ENCODE measurements at regions not wholly inside any gene's neighbourhood (a gene's known extent, or its start where the extent isn't known, plus 50 kb on each side); places are given as distances from the start of the nearest gene placed in this dataset.

DNA sequence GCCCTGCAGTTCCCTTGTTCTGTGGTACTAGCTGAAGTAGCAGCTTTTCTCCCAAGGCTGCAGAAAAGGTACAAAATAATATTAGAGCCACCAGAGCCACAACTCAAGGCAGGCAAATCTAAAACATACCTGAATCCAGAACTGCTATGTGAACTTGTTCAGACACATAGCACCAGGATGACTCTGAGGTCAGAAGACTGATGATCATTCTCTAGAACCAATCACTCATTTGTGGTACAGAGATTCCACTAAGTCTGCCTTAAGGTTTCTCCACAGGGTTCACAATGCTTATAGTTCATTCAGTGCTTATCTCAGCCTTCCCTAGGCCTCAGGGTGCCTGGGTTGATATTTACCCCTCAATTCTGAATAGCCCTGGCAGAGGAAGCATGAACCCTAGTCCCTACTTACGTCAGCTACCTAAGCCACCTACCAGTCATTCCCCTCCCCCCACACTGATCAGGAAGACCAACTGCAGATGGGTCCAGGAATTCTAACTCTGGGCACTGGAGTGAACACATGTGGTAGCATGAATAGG is 140.9 kb upstream of the MOCS1 start:
- intact Hi-C loops (cut with DNase I; ENCODE audit: low total_unique reads), result no loop called here
- 61 to 100% (median 89%) methylated on average over 1 of the region's 1 CpG for WGBS, 5 donors
- TF ChIP-seq, protein P1, sequence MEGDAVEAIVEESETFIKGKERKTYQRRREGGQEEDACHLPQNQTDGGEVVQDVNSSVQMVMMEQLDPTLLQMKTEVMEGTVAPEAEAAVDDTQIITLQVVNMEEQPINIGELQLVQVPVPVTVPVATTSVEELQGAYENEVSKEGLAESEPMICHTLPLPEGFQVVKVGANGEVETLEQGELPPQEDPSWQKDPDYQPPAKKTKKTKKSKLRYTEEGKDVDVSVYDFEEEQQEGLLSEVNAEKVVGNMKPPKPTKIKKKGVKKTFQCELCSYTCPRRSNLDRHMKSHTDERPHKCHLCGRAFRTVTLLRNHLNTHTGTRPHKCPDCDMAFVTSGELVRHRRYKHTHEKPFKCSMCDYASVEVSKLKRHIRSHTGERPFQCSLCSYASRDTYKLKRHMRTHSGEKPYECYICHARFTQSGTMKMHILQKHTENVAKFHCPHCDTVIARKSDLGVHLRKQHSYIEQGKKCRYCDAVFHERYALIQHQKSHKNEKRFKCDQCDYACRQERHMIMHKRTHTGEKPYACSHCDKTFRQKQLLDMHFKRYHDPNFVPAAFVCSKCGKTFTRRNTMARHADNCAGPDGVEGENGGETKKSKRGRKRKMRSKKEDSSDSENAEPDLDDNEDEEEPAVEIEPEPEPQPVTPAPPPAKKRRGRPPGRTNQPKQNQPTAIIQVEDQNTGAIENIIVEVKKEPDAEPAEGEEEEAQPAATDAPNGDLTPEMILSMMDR (IDR thresholded peaks at IDR 0.05 in 8 of 11, conservative IDR thresholded peaks at IDR 0.05 in 3 of 11), result no peak
- TF ChIP-seq POLR2A (IDR thresholded peaks at IDR 0.05) (no peak), POLR2AphosphoS5 (IDR thresholded peaks at IDR 0.05) (no peak)
- Histone ChIP-seq H3K9me3 (no peaks in the 10 kb centered on the region), H3K4me3 (no peak overlapping the region), H3K27me3 (replicated peaks in 1 of 7) (peaks cover 0 to 18% (median 0%) of the 10 kb centered on the region in 7 donors), H3K36me3 (no peaks in the 10 kb centered on the region), H3K27ac (no peak overlapping the region), H3K4me1 (no peaks in the 10 kb centered on the region)
- DNase-seq, result no peak

DNA sequence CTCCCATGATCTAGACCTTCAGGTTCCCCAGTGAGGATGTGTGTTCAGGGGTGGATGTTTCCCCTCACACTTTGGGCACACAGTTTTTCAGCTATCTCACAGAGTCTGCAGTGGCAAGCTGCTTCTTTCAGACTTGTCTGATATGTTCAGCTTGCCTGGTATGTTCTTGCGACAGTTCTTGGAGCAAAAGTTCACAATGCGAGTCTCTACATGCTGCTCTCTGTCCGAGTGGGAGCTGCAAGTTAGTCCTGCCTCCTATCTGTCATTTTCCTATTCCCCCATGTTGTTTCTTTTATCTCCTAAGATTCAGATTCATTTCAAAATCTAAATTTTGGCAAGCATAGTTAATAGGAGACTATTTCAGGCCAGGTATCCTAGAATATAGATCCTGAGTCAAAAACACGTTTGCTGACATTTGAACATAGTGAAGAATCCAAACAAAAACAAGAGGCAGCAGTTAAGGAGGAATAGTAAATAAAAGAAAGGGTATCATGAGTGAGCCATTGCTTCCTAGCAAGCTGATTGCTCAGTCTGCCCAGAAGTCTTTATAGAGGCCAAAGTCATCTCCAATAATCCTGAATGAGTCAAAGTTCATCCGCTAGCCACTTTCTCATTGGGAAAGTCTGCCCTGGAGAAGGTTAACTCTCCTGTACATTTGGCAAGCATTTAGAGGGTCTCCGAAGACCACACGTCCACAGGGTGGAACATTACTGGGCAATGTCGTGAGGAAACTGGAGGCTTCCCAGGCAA is 140.2 kb upstream of the MOCS1 start:
- H3K4me1 ChIP-seq, result no peaks in the 10 kb centered on the region
- 79 to 91% (median 85%) methylated on average over 8 of the region's 8 CpGs for WGBS, 5 donors
- peaks cover 0 to 18% (median 0%) of the 10 kb centered on the region in 7 donors for H3K27me3 ChIP-seq (replicated peaks in 1 of 7)
- H3K9me3 ChIP-seq, result no peaks in the 10 kb centered on the region
- DNase-seq, result no peak
- H3K27ac ChIP-seq, result no peak overlapping the region
- intact Hi-C loops (cut with DNase I; ENCODE audit: low total_unique reads), result no loop called here
- TF ChIP-seq, protein P1 (IDR thresholded peaks at IDR 0.05 in 8 of 11, conservative IDR thresholded peaks at IDR 0.05 in 3 of 11), result no peak
- TF ChIP-seq POLR2A (IDR thresholded peaks at IDR 0.05), result no peak
- TF ChIP-seq POLR2AphosphoS5 (IDR thresholded peaks at IDR 0.05), result no peak
- no peak overlapping the region for H3K4me3 ChIP-seq
- no peaks in the 10 kb centered on the region for H3K36me3 ChIP-seq

DNA sequence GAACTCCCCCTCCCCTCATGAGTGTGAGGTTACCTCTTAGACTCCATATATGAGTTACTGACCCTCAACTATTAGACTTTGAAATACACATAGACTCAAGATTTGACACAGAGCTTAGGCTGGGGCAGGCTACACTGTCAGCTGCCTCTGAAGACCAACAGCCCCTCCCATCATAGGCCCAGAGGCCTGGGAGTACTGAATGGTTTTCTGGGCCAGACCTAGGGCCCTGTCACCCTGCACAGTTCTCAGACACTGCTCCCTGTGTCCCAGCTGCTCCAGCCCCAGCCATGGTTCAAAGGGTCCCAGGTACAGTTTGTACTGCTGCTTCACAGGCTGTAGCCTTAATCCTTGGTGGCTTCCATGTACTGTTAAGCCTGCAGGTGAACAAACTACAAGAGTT is 132.1 kb upstream of the MOCS1 start:
- Histone ChIP-seq H3K9me3 (peaks cover 0 to 20% (median 6%) of the 10 kb centered on the region in 8 donors), H3K4me1 (no peaks in the 10 kb centered on the region), H3K27me3 (replicated peaks in 1 of 7) (no peaks in the 10 kb centered on the region), H3K36me3 (no peaks in the 10 kb centered on the region), H3K27ac (no peak overlapping the region), H3K4me3 (no peak overlapping the region)
- TF ChIP-seq, protein P1 (IDR thresholded peaks at IDR 0.05 in 8 of 11, conservative IDR thresholded peaks at IDR 0.05 in 3 of 11), result no peak
- TF ChIP-seq POLR2AphosphoS5 (IDR thresholded peaks at IDR 0.05), result no peak
- TF ChIP-seq POLR2A (IDR thresholded peaks at IDR 0.05), result no peak
- no peak for DNase-seq
- intact Hi-C loops (cut with DNase I; ENCODE audit: low total_unique reads), result no loop called here

DNA sequence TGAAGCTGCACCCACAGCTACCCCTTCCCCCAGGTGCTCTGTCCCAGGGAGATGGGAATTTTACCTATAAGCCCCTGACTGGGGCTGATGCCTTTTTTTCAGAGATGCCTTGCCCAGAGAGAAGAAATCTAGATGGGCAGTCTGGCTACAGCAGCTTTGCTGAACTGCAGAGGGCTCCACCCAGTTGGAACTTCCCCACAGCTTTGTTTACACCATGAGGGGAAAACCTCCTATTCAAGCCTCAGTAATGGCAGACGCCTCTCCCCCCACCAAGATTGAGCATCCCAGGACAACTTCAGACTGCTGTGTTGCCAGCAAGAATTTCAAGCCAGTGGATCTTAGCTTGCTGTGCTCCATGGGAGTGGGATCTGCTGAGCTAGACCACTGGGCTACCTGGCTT is 122.6 kb upstream of the MOCS1 start:
- H3K27me3 ChIP-seq (replicated peaks in 1 of 7), result peaks cover 0 to 12% (median 0%) of the 10 kb centered on the region in 7 donors
- 17 to 65% (median 57%) methylated on average over 1 of the region's 1 CpG; no CpG with 5 or more reads in 1 of the 5 donors for WGBS, 5 donors
- TF ChIP-seq POLR2AphosphoS5 (IDR thresholded peaks at IDR 0.05), result no peak
- no peak for DNase-seq
- intact Hi-C loops (cut with DNase I; ENCODE audit: low total_unique reads), result no loop called here
- no peaks in the 10 kb centered on the region for H3K4me1 ChIP-seq
- H3K9me3 ChIP-seq, result peaks cover 0 to 5% (median 0%) of the 10 kb centered on the region in 8 donors
- H3K27ac ChIP-seq, result no peak overlapping the region
- H3K36me3 ChIP-seq, result no peaks in the 10 kb centered on the region
- H3K4me3 ChIP-seq, result no peak overlapping the region
